ENCODE measurements at regions not wholly inside any gene's neighbourhood (a gene's known extent, or its start where the extent isn't known, plus 50 kb on each side); places are given as distances from the start of the nearest gene placed in this dataset.

GRCh38 chr3:139239550-139239949 is 104.3 kb upstream of the MRPS22 start:
- Histone ChIP-seq H3K36me3 (no peaks in the 10 kb centered on the region), H3K4me3 (no peak overlapping the region), H3F3A (ENCODE audit: low read depth) (no peaks in the 10 kb centered on the region), H3K9ac (no peak overlapping the region), H3K4me1 (no peaks in the 10 kb centered on the region), H3K27ac (no peak overlapping the region), H2AFZ (replicated peaks) (no peak overlapping the region), H3K79me2 (ENCODE audit: low read depth) (no peaks in the 10 kb centered on the region), H3K9me3 (ENCODE audit: low read depth) (no peaks in the 10 kb centered on the region), H4K20me1 (ENCODE audit: low read depth) (no peaks in the 10 kb centered on the region), H3K27me3 (peaks cover 72% of the 10 kb centered on the region), H3K4me2 (no peak overlapping the region)
- Mint-ChIP-seq H3K27ac (no peak overlapping the region), H3K4me3 (no peak overlapping the region), H3K36me3 (no peaks in the 10 kb centered on the region), H3K27me3 (ENCODE audit: insufficient read depth, low read depth) (peaks cover 2% of the 10 kb centered on the region), H3K4me1 (peaks cover 8% of the 10 kb centered on the region), H3K9me3 (no peaks in the 10 kb centered on the region)
- no peak for DNase-seq (ENCODE audit: low spot score)
- TF ChIP-seq CTCF (IDR thresholded peaks at IDR 0.05) (no peak), EZH2 (IDR thresholded peaks at IDR 0.05) (no peak)

GRCh38 chr3:139241783-139242182 is 102.0 kb upstream of the MRPS22 start:
- Histone ChIP-seq H4K20me1 (ENCODE audit: low read depth) (no peaks in the 10 kb centered on the region), H3K4me2 (no peak overlapping the region)
- H3K27ac Mint-ChIP-seq: no peak overlapping the region

GRCh38 chr3:139243710-139244109 is 100.1 kb upstream of the MRPS22 start:
- Mint-ChIP-seq H3K36me3 (no peaks in the 10 kb centered on the region), H3K27ac (no peak overlapping the region), H3K4me1 (no peaks in the 10 kb centered on the region), H3K4me3 (no peak overlapping the region), H3K9me3 (no peaks in the 10 kb centered on the region), H3K27me3 (ENCODE audit: insufficient read depth, low read depth) (no peaks in the 10 kb centered on the region)
- no peak overlapping the region for H3K4me2 ChIP-seq
- no peaks in the 10 kb centered on the region for H3K36me3 ChIP-seq
- no peak overlapping the region for H3K4me3 ChIP-seq
- DNase-seq (ENCODE audit: low spot score): no peak
- no peaks in the 10 kb centered on the region for H3K79me2 ChIP-seq (ENCODE audit: low read depth)
- H4K20me1 ChIP-seq (ENCODE audit: low read depth): no peaks in the 10 kb centered on the region
- H3K4me1 ChIP-seq: no peaks in the 10 kb centered on the region
- H3K27me3 ChIP-seq: peaks cover 67% of the 10 kb centered on the region
- H3F3A ChIP-seq (ENCODE audit: low read depth): no peaks in the 10 kb centered on the region
- TF ChIP-seq EZH2 (IDR thresholded peaks at IDR 0.05): no peak
- TF ChIP-seq EZH2phosphoT487 (IDR thresholded peaks at IDR 0.05): no peak
- TF ChIP-seq CTCF (IDR thresholded peaks at IDR 0.05): no peak
- no peak overlapping the region for H2AFZ ChIP-seq (replicated peaks)
- H3K9me3 ChIP-seq (ENCODE audit: low read depth): no peaks in the 10 kb centered on the region
- H3K9ac ChIP-seq: no peak overlapping the region
- H3K27ac ChIP-seq: no peak overlapping the region

More at GRCh38 chr3:139241783-139242182, 102.0 kb upstream of the MRPS22 start:
- Histone ChIP-seq H3K9ac (no peak overlapping the region), H3K36me3 (no peaks in the 10 kb centered on the region), H3K27ac (no peak overlapping the region), H3K4me1 (no peaks in the 10 kb centered on the region), H3F3A (ENCODE audit: low read depth) (no peaks in the 10 kb centered on the region), H2AFZ (replicated peaks) (no peak overlapping the region), H3K9me3 (ENCODE audit: low read depth) (no peaks in the 10 kb centered on the region), H3K79me2 (ENCODE audit: low read depth) (no peaks in the 10 kb centered on the region), H3K4me3 (no peak overlapping the region), H3K27me3 (peaks cover 81% of the 10 kb centered on the region)
- no peak for DNase-seq (ENCODE audit: low spot score)
- Mint-ChIP-seq H3K4me3 (no peak overlapping the region), H3K4me1 (no peaks in the 10 kb centered on the region), H3K27me3 (ENCODE audit: insufficient read depth, low read depth) (peaks cover 2% of the 10 kb centered on the region), H3K36me3 (no peaks in the 10 kb centered on the region), H3K9me3 (no peaks in the 10 kb centered on the region)
- peak; percentile 21 for TF ChIP-seq CTCF (IDR thresholded peaks at IDR 0.05)
- no peak for TF ChIP-seq EZH2 (IDR thresholded peaks at IDR 0.05)
- TF ChIP-seq EZH2phosphoT487 (IDR thresholded peaks at IDR 0.05): no peak

Measured in neural progenitor cell (in vitro differentiated cells).